Esophagus squamous epithelium (tissue), 5 donors: ENCODE measurements at regions not wholly inside any gene's neighbourhood (a gene's known extent, or its start where the extent isn't known, plus 50 kb on each side); places are given as distances from the start of the nearest gene placed in this dataset.
"Not testable (repeated sequence)": the region's sequence is repeated elsewhere in the genome, so short reads cannot be mapped to it uniquely, and the experiment has no call there.

Experiments used
- DNase-seq: peaks from one replicate; lab custom pipeline; 2025; lab: John Stamatoyannopoulos, UW
- H3K27ac ChIP-seq, 4 donors: fragments of 200-600 bp; sonication (generic); one replicate each; pipeline ENCODE4 v1.5.1; 2016 to 2019; ENCODE audit warnings: mild to moderate bottlenecking in 1 of 4
- H3K27me3 ChIP-seq, 4 donors: fragments of 200-600 bp; sonication (generic); 1 replicate in 3 of 4; 2 replicates in 1 of 4; pipeline versions ENCODE4 v1.5.1 to v1.6.0; 2017 to 2021; ENCODE audit warnings: antibody characterized with exemption in 1 of 4
- H3K36me3 ChIP-seq, 3 donors: fragments of 200-600 bp; sonication (generic); one replicate each; pipeline ENCODE4 v1.5.1; 2016 to 2019
- H3K4me1 ChIP-seq, 3 donors: fragments of 200-600 bp; sonication (generic); one replicate each; pipeline ENCODE4 v1.5.1; 2017 to 2019
- H3K4me3 ChIP-seq, 4 donors: fragments of 200-600 bp; sonication (generic); 1 replicate in 3 of 4; 2 replicates in 1 of 4; pipeline ENCODE4 v1.5.1; 2016 to 2019; ENCODE audit warnings: mild to moderate bottlenecking in 2 of 4, moderate library complexity in 1 of 4
- H3K9me3 ChIP-seq, 3 donors: fragments of 200-600 bp; sonication (generic); one replicate each; pipeline ENCODE4 v1.5.1; 2016 to 2019
- POLR2A ChIP-seq, 4 donors: fragments of 450-650 bp; IDR thresholded peaks; one replicate each; pipeline ENCODE4 v1.6.1; 2017; ENCODE audit warnings: antibody characterized with exemption in 4 of 4, mild to moderate bottlenecking in 4 of 4, moderate library complexity in 3 of 4
- WGBS, 2 donors: methylation state at CpG; one replicate each; pipeline ENCODE4 v1.1.5; 2018; 5-methylcytosine and 5-hydroxymethylcytosine counted together
- intact Hi-C: fragments of 100-400 bp; cut with DNase I; formaldehyde crosslinking; loops from one replicate; pipeline ENCODE4 v1.15.0; 2022
- TF ChIP-seq, protein P1 (sequence below), 6 experiments: fragments of 450-650 bp in 4 of 6; fragments of 200-600 bp in 2 of 6; sonication (generic) in 2 of 6; IDR thresholded peaks; one replicate each; pipeline ENCODE4 v1.5.1; 2016 to 2019; ENCODE audit warnings: antibody characterized with exemption in 6 of 6, mild to moderate bottlenecking in 4 of 6, moderate library complexity in 4 of 6
- donor health status: DM: yes; HTN: yes; CAD: no.

DNA sequence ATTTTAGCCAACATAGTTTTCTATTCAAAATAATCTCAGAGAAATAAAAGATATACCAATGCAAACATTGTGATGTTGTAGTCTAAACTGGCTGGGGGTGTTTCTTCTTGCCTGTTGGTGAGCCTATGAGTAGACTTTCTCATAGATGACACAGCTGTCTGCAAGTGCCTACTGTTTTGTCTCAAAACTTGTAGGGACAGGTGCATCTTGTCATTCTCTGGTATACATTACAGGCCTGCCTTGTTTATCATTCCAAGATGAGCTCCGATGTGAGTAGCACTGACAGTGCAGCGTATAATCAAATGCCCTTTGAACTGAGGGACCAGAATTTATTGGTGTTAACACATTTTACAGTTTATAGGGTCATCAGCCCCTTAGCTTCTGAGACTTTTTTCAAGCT lies 353.8 kb downstream of the PRDM5 start:
- intact Hi-C loops, result no loop called here
- H3K9me3 ChIP-seq, result no peaks in the 10 kb centered on the region
- TF ChIP-seq POLR2A (IDR thresholded peaks at IDR 0.05), result no peak
- TF ChIP-seq, protein P1, sequence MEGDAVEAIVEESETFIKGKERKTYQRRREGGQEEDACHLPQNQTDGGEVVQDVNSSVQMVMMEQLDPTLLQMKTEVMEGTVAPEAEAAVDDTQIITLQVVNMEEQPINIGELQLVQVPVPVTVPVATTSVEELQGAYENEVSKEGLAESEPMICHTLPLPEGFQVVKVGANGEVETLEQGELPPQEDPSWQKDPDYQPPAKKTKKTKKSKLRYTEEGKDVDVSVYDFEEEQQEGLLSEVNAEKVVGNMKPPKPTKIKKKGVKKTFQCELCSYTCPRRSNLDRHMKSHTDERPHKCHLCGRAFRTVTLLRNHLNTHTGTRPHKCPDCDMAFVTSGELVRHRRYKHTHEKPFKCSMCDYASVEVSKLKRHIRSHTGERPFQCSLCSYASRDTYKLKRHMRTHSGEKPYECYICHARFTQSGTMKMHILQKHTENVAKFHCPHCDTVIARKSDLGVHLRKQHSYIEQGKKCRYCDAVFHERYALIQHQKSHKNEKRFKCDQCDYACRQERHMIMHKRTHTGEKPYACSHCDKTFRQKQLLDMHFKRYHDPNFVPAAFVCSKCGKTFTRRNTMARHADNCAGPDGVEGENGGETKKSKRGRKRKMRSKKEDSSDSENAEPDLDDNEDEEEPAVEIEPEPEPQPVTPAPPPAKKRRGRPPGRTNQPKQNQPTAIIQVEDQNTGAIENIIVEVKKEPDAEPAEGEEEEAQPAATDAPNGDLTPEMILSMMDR (IDR thresholded peaks at IDR 0.05), result no peak
- no peak overlapping the region for H3K27ac ChIP-seq
- no peak overlapping the region for H3K4me3 ChIP-seq
- H3K36me3 ChIP-seq, result no peaks in the 10 kb centered on the region
- WGBS, 2 donors, result 33 to 37% methylated on average over 2 of the region's 2 CpGs
- DNase-seq, result no peak
- no peaks in the 10 kb centered on the region for H3K27me3 ChIP-seq
- no peaks in the 10 kb centered on the region for H3K4me1 ChIP-seq

DNA sequence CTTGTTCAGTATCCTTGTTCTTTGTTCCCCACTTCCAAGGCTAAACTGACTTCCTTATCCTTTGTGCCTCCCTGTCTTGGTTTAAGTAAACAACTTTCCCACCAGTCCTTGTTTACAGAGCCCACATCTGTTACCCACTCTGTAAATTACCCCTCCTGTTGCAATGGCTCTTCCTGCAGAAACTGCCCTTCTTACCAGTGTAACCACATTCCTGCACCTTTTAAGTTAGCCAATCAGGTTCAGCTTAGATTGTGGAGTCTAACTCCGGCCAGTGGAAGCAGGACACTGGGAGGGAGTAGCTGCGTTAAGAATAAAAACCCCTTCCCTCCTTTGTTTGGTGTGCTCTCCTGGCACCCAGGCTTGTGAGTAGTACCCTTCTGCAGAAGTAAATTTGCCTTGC lies 360.9 kb downstream of the PRDM5 start:
- no peak for DNase-seq
- intact Hi-C loops, result no loop called here
- TF ChIP-seq POLR2A (IDR thresholded peaks at IDR 0.05), result no peak
- TF ChIP-seq, protein P1 (IDR thresholded peaks at IDR 0.05), result no peak
- no peaks in the 10 kb centered on the region for H3K4me1 ChIP-seq
- peaks cover 0 to 5% (median 4%) of the 10 kb centered on the region in 3 donors for H3K9me3 ChIP-seq
- H3K27me3 ChIP-seq, result no peaks in the 10 kb centered on the region
- no peaks in the 10 kb centered on the region for H3K36me3 ChIP-seq
- no peak overlapping the region for H3K4me3 ChIP-seq
- no peak overlapping the region for H3K27ac ChIP-seq
- WGBS, 2 donors, result 56 to 65% methylated on average over 2 of the region's 2 CpGs

DNA sequence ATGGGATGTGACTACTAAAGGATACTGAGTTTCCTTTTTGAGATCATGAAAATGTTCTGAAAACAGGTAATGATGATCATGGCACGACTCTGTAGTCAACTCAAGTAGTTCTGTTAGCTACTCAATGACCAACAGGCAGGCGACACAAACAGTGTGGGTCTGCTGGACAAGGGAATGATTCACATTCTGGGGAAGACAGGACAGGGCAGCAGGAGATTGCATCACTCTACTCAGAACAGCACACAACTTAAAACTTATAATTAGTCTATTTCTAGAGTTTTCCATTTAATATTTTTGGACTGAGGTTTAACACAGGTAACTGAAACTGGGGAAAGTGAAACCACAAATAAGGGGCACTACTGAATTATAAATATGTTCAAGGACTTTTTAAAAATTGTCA lies 365.2 kb downstream of the PRDM5 start:
- DNase-seq, result no peak
- TF ChIP-seq POLR2A (IDR thresholded peaks at IDR 0.05), result no peak
- TF ChIP-seq, protein P1 (IDR thresholded peaks at IDR 0.05), result no peak
- intact Hi-C loops, result no loop called here
- WGBS, 2 donors, result 60 to 63% methylated on average over 2 of the region's 2 CpGs
- no peaks in the 10 kb centered on the region for H3K27me3 ChIP-seq
- H3K36me3 ChIP-seq, result no peaks in the 10 kb centered on the region
- no peak overlapping the region for H3K4me3 ChIP-seq
- no peak overlapping the region for H3K27ac ChIP-seq
- H3K4me1 ChIP-seq, result no peaks in the 10 kb centered on the region
- peaks cover 0 to 3% (median 0%) of the 10 kb centered on the region in 3 donors for H3K9me3 ChIP-seq

GRCh38 chr4:120555058-120555457 lies 367.5 kb downstream of the PRDM5 start:
- H3K9me3 ChIP-seq, result no peaks in the 10 kb centered on the region
- H3K27me3 ChIP-seq, result no peaks in the 10 kb centered on the region
- H3K4me3 ChIP-seq, result no peak overlapping the region
- H3K36me3 ChIP-seq, result no peaks in the 10 kb centered on the region
- no peak overlapping the region for H3K27ac ChIP-seq
- TF ChIP-seq, protein P1 (IDR thresholded peaks at IDR 0.05), result no peak
- no peak for TF ChIP-seq POLR2A (IDR thresholded peaks at IDR 0.05)
- intact Hi-C loops, result no loop called here
- no peaks in the 10 kb centered on the region for H3K4me1 ChIP-seq
- DNase-seq, result no peak
- WGBS, 2 donors, result 45 to 53% methylated on average over 2 of the region's 2 CpGs

GRCh38 chr4:120554086-120554485 lies 368.4 kb downstream of the PRDM5 start:
- DNase-seq, result no peak
- H3K4me3 ChIP-seq, result no peak overlapping the region
- no peaks in the 10 kb centered on the region for H3K4me1 ChIP-seq
- H3K27ac ChIP-seq, result no peak overlapping the region
- H3K9me3 ChIP-seq, result no peaks in the 10 kb centered on the region
- no peaks in the 10 kb centered on the region for H3K27me3 ChIP-seq
- no peak for TF ChIP-seq POLR2A (IDR thresholded peaks at IDR 0.05)
- intact Hi-C loops, result no loop called here
- WGBS, 2 donors, result 58 to 62% methylated on average over 3 of the region's 3 CpGs
- no peaks in the 10 kb centered on the region for H3K36me3 ChIP-seq

DNA sequence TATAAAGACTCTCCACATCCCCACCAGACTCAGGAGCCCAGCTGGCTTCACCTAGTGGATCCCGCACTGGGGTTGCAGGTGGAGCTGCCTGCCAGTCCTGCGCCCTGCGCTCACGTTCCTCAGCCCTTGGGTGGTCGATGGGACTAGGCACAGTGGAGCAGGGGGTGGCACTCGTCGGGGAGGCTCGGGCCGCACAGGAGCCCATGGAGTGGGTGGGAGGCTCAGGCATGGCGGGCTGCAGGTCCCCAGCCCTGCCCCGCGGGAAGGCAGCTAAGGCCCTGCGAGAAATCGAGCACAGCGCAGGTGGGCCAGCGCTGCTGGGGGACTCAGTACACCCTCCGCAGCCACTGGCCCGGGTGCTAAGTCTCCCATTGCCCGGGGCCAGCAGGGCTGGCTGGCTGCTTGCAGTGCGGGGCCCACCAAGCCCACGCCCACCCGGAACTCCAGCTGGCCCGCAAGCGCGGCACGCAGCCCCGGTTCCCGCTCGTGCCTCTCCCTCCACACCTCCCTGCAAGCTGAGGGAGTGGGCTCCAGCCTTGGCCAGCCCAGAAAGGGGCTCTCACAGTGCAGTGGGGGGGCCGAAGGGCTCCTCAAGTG lies 371.8 kb downstream of the PRDM5 start:
- H3K4me1 ChIP-seq, H3K4me3 ChIP-seq, H3K27ac ChIP-seq, H3K36me3 ChIP-seq, DNase-seq, H3K9me3 ChIP-seq, intact Hi-C loops, H3K27me3 ChIP-seq: not testable (repeated sequence)
- no CpG with 5 or more reads among the region's 30 CpGs for WGBS, 2 donors
